Mesenteric fat pad (tissue), 1 donor: ENCODE measurements at regions not wholly inside any gene's neighbourhood (a gene's known extent, or its start where the extent isn't known, plus 50 kb on each side); places are given as distances from the start of the nearest gene placed in this dataset.

ENCODE experiments used
- DNase-seq: peaks from one replicate; pipeline ENCODE4 v3.0.0-alpha.2; 2020; ENCODE audit warnings: low spot score
- donor health status: DM: yes; HTN: yes; CAD: no.

- DNase-seq, result no peak
Observed at GRCh38 chr13:67299751-67300150, 69.6 kb upstream of the PCDH9 start.

- no peak for DNase-seq
Observed at GRCh38 chr13:67299072-67299635, 69.0 kb upstream of the PCDH9 start.

GRCh38 chr13:67298297-67298696 lies 68.2 kb upstream of the PCDH9 start:
- no peak for DNase-seq

- no peak for DNase-seq
Observed at GRCh38 chr13:67296511-67296910, 66.4 kb upstream of the PCDH9 start.

- no peak for DNase-seq
Observed at GRCh38 chr13:67292886-67293285, 62.8 kb upstream of the PCDH9 start.

- DNase-seq, result no peak
Observed at GRCh38 chr13:67285611-67286010, 55.5 kb upstream of the PCDH9 start.

- DNase-seq, result no peak
Observed at GRCh38 chr13:67283637-67284036, 53.5 kb upstream of the PCDH9 start.

- no peak for DNase-seq
Observed at GRCh38 chr13:67281466-67281865, 51.3 kb upstream of the PCDH9 start.
